DOHH2 (cell line): ENCODE measurements at regions not wholly inside any gene's neighbourhood (a gene's known extent, or its start where the extent isn't known, plus 50 kb on each side); places are given as distances from the start of the nearest gene placed in this dataset.

Experiments used
- H3F3A ChIP-seq: fragments of 200-600 bp; sonication (generic), shearing (Covaris generic); 2 replicates; pipeline ENCODE4 v1.6.0; 2016; ENCODE audit warnings: antibody characterized with exemption, mild to moderate bottlenecking; ENCODE audit not compliant: control insufficient read depth, insufficient read depth
- H3K27ac ChIP-seq: fragments of 200-600 bp; sonication (generic); 2 replicates; pipeline ENCODE4 v1.5.1; 2014; ENCODE audit warnings: low read depth, mild to moderate bottlenecking, low read length, moderate library complexity
- H3K27me3 ChIP-seq: fragments of 200-600 bp; sonication (generic); 2 replicates; pipeline ENCODE4 v1.6.1; 2014; ENCODE audit warnings: mild to moderate bottlenecking, low read length, mixed read lengths; ENCODE audit not compliant: control insufficient read depth
- H3K36me3 ChIP-seq: fragments of 200-600 bp; sonication (generic); 2 replicates; pipeline ENCODE4 v1.6.1; 2014; ENCODE audit warnings: mild to moderate bottlenecking, low read length, moderate library complexity, mixed read lengths; ENCODE audit not compliant: control insufficient read depth
- H3K4me1 ChIP-seq: fragments of 200-600 bp; sonication (generic); 2 replicates; pipeline ENCODE4 v1.6.1; 2014; ENCODE audit warnings: mild to moderate bottlenecking, low read length, mixed read lengths; ENCODE audit not compliant: control insufficient read depth
- H3K4me2 ChIP-seq: fragments of 200-600 bp; sonication (generic); 2 replicates; pipeline ENCODE4 v1.6.0; 2014; ENCODE audit warnings: mild to moderate bottlenecking, low read length, moderate library complexity
- H3K4me3 ChIP-seq: fragments of 200-600 bp; sonication (generic); 2 replicates; pipeline ENCODE4 v1.5.1; 2014; ENCODE audit warnings: mild to moderate bottlenecking, low read length, mixed read lengths
- H3K79me2 ChIP-seq: fragments of 200-600 bp; sonication (generic); 2 replicates; pipeline ENCODE4 v1.6.1; 2014; ENCODE audit warnings: mild to moderate bottlenecking, low read length, mixed read lengths; ENCODE audit not compliant: control insufficient read depth
- H3K9me2 ChIP-seq: fragments of 200-600 bp; sonication (generic); replicated peaks from 2 replicates; pipeline ENCODE4 v1.6.1; 2014; ENCODE audit warnings: mild to moderate bottlenecking, low read length, mixed read lengths; ENCODE audit not compliant: control insufficient read depth
- H3K9me3 ChIP-seq: fragments of 200-600 bp; sonication (generic); 2 replicates; pipeline ENCODE4 v1.6.1; 2014; ENCODE audit warnings: antibody characterized with exemption, low read length, mixed read lengths; ENCODE audit not compliant: control insufficient read depth, insufficient read depth
- H4K20me1 ChIP-seq: fragments of 200-600 bp; sonication (generic); 2 replicates; pipeline ENCODE4 v1.6.0; 2014; ENCODE audit warnings: low read depth, mild to moderate bottlenecking, antibody characterized with exemption, low read length, moderate library complexity; ENCODE audit not compliant: control insufficient read depth, insufficient read depth
- EZH2phosphoT487 ChIP-seq: fragments of 200-600 bp; sonication (generic); IDR thresholded peaks from 2 replicates; pipeline ENCODE4 v1.6.1; 2017; ENCODE audit warnings: borderline replicate concordance, mild to moderate bottlenecking, antibody characterized with exemption, low read length, moderate library complexity, mixed read lengths
- TF ChIP-seq, protein P1 (sequence below): fragments of 200-600 bp; sonication (generic); IDR thresholded peaks from one replicate; pipeline ENCODE4 v1.5.1; 2014; ENCODE audit warnings: antibody characterized with exemption, mild to moderate bottlenecking, low read depth, low read length; ENCODE audit not compliant: poor library complexity, severe bottlenecking

DNA sequence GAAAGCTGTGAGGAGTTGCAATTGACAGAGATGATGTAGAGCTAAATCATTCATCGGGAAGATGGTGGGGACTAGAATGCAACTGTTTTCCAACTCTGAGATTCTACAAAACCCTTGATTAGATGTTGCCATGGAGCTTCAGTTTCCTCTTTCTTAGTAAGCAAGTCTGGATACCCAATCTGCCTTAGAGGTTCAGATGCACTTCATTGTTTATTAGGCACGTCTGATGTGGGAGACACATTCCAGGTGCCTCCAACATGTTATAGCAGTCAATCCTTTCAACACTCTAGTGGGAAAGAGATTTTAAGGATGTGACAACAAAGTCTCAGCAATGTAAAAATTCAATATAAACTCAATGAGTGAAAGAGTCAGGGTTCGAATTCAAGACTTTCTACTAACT, 291.3 kb upstream of the PHYHIPL start:
- H3K36me3 ChIP-seq = no peaks in the 10 kb centered on the region
- no peaks in the 10 kb centered on the region for H3F3A ChIP-seq
- no peaks in the 10 kb centered on the region for H3K27me3 ChIP-seq
- H3K9me2 ChIP-seq = no peaks in the 10 kb centered on the region
- no peak overlapping the region for H3K27ac ChIP-seq
- no peak overlapping the region for H3K4me3 ChIP-seq
- no peaks in the 10 kb centered on the region for H4K20me1 ChIP-seq
- no peaks in the 10 kb centered on the region for H3K9me3 ChIP-seq
- H3K4me1 ChIP-seq = no peaks in the 10 kb centered on the region
- H3K4me2 ChIP-seq = no peak overlapping the region
- no peak for TF ChIP-seq EZH2phosphoT487
- TF ChIP-seq, protein P1, sequence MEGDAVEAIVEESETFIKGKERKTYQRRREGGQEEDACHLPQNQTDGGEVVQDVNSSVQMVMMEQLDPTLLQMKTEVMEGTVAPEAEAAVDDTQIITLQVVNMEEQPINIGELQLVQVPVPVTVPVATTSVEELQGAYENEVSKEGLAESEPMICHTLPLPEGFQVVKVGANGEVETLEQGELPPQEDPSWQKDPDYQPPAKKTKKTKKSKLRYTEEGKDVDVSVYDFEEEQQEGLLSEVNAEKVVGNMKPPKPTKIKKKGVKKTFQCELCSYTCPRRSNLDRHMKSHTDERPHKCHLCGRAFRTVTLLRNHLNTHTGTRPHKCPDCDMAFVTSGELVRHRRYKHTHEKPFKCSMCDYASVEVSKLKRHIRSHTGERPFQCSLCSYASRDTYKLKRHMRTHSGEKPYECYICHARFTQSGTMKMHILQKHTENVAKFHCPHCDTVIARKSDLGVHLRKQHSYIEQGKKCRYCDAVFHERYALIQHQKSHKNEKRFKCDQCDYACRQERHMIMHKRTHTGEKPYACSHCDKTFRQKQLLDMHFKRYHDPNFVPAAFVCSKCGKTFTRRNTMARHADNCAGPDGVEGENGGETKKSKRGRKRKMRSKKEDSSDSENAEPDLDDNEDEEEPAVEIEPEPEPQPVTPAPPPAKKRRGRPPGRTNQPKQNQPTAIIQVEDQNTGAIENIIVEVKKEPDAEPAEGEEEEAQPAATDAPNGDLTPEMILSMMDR = no peak
- H3K79me2 ChIP-seq = no peaks in the 10 kb centered on the region

DNA sequence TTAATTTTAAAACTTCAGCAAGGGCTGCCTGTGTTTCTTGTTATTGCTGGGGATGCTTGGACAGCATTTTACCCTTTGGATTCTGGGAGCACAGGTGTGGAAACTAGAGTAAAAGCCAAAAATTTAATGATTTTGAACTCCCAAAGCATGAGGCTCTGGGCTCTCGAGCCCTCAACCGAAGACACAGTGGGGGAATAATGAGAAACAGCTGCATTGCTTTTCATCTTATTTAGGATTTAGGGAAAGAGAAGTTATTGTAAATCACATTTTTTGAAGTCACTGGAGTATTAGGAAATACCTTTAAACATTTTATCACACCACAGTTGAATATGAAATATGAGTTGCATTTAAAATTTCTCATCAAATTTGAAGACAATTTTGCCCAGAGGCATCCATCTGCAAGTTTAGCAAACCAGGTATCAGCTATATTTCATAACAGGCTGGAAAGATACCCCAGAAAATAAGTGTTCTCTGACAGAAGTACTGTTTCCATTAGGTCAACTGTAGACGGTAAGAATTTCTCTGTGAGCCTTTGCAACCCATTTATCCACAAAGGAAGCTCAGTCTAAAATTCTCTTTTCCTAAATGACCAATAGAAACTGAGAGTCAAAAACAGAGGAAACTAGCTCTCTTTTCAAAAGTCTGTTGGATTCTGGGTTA, 290.6 kb upstream of the PHYHIPL start:
- no peaks in the 10 kb centered on the region for H3K4me1 ChIP-seq
- H4K20me1 ChIP-seq = no peaks in the 10 kb centered on the region
- no peak overlapping the region for H3K4me3 ChIP-seq
- TF ChIP-seq EZH2phosphoT487 = no peak
- TF ChIP-seq, protein P1 = no peak
- H3K27ac ChIP-seq = no peak overlapping the region
- no peaks in the 10 kb centered on the region for H3K9me3 ChIP-seq
- H3K36me3 ChIP-seq = no peaks in the 10 kb centered on the region
- H3K4me2 ChIP-seq = no peak overlapping the region
- no peaks in the 10 kb centered on the region for H3F3A ChIP-seq
- no peaks in the 10 kb centered on the region for H3K79me2 ChIP-seq
- no peaks in the 10 kb centered on the region for H3K9me2 ChIP-seq
- H3K27me3 ChIP-seq = peaks cover 1% of the 10 kb centered on the region; the same call in 1 of the 2 replicates

DNA sequence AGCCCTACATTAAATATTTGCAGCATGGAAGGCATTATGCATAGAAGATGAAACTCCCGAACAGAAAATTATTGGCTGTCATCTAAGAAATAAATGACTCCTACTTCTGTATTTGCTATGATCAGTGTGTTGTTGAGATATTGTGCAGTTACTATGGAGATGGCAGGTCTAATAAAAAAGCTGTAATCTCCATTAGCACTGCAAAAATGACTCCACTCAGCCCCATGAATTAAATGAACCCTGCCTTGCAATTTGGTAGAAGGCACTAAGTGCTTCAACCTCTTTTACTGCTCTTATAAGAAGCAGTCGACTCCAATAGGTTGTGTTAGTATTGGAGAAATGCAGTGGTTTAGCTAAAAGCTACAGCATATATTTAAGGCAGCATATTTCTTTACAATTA, 290.0 kb upstream of the PHYHIPL start:
- Histone ChIP-seq H3K4me3 (no peak overlapping the region), H3K27ac (no peak overlapping the region), H3K9me3 (no peaks in the 10 kb centered on the region), H3K27me3 (peaks cover 5% of the 10 kb centered on the region; the same call in 1 of the 2 replicates), H3K36me3 (no peaks in the 10 kb centered on the region), H3K9me2 (no peaks in the 10 kb centered on the region), H3K4me1 (no peaks in the 10 kb centered on the region), H4K20me1 (no peaks in the 10 kb centered on the region), H3F3A (no peaks in the 10 kb centered on the region), H3K4me2 (no peak overlapping the region), H3K79me2 (no peaks in the 10 kb centered on the region)
- TF ChIP-seq, protein P1 = no peak
- TF ChIP-seq EZH2phosphoT487 = no peak
